ENCODE measurements at regions not wholly inside any gene's neighbourhood (a gene's known extent, or its start where the extent isn't known, plus 50 kb on each side); places are given as distances from the start of the nearest gene placed in this dataset.

DNA sequence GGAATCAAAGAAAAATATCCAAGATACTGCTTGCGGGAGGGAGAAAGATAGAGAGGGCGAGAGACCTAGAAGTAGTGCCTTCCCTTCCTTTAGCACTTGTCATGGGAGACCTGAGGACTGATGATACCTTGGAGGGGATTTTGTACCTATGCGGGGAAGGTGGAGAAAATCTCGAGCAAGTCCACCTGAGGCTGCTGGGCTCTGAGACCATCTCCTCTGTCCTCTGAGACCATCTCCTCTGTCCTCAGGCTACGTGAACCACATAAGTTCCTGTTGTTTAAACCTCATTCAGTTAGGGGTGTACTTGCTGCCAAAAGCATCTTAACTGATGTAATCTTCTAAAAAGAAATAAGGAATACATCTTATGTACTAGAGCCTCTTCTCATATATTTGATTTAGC is 164.9 kb downstream of the NR2F2 start:
- peaks cover 3 to 9% of the 10 kb centered on the region in 2 experiments; a peak in 1 of 5 replicates for H3K4me1 ChIP-seq (replicated peaks in 1 of 2; ENCODE audit: control insufficient read depth in 2 of 2, insufficient read depth in 2 of 2, low read length in 2 of 2)

DNA sequence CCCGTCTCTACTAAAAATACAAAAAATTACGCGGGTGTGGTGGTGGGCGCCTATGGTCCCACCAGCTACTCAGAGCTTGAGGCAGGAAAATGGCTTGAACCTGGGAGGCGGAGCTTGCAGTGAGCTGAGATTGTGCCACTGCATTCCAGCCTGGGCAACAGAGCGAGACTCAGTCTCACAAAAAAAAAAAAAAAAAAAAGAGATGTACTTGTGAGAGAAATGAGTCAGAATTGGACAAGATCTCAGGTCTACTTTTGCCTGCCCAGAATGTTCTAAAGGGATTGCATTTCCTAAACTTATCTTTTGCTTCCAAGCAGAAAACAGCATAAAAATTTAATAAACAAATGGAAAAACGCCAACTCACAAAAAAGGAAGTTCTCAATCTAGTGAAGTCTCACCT is 167.5 kb downstream of the NR2F2 start:
- no TSS peak for BruUV-seq (replicated peaks)
- FAIRE-seq (no peak), DNase-seq (ENCODE audit: extremely low read depth in 1 of 4, low spot score in 3 of 4) (no peak), ATAC-seq (no peak)
- peaks cover 12 to 14% of the 10 kb centered on the region in 2 experiments; a peak in 3 of 5 replicates for H3K27me3 ChIP-seq (ENCODE audit: control insufficient read depth in 2 of 2, insufficient read depth in 2 of 2, low read length in 2 of 2)
- no peaks in the 10 kb centered on the region for H4K20me1 ChIP-seq (replicated peaks; ENCODE audit: control insufficient read depth, insufficient read depth, low read length)
- no peak overlapping the region for H3K4me3 ChIP-seq
- H3K9me3 ChIP-seq (replicated peaks; ENCODE audit: control insufficient read depth, insufficient read depth, low read depth, low read length) = no peaks in the 10 kb centered on the region
- H2AFZ ChIP-seq (ENCODE audit: low read depth, low read length) = no peak overlapping the region
- no peaks in the 10 kb centered on the region for H3K36me3 ChIP-seq (ENCODE audit: control insufficient read depth, insufficient read depth, low read length)
- H3K4me2 ChIP-seq (ENCODE audit: insufficient read depth, low read length) = no peak overlapping the region
- H3K79me2 ChIP-seq (ENCODE audit: control insufficient read depth, insufficient read depth, low read length) = no peaks in the 10 kb centered on the region
- no peak overlapping the region for H3K27ac ChIP-seq (ENCODE audit: extremely low read depth, low read depth, low read length)
- ChIA-PET CTCF (ENCODE audit: low intra/inter-chr PET ratio) (no interaction called here), POLR2A (no interaction called here)
- H3K9me1 ChIP-seq (ENCODE audit: control insufficient read depth, insufficient read depth, low read length) = no peaks in the 10 kb centered on the region
- no peak overlapping the region for H3K9ac ChIP-seq (ENCODE audit: insufficient read depth in 1 of 2, low read depth in 2 of 2, low read length in 2 of 2)
- no peaks in the 10 kb centered on the region for H3K4me1 ChIP-seq (replicated peaks in 1 of 2; ENCODE audit: control insufficient read depth in 2 of 2, insufficient read depth in 2 of 2, low read length in 2 of 2)
- TF ChIP-seq BRF1 (IDR thresholded peaks at IDR 0.05; ENCODE audit: borderline replicate concordance, extremely low read depth, insufficient read length) (no peak), ESRRA (IDR thresholded peaks at IDR 0.05; ENCODE audit: borderline replicate concordance, low read depth) (no peak), ZNF589 (CRISPR knock-in tag; IDR thresholded peaks at IDR 0.05; ENCODE audit: low read depth) (no peak), JUND (IDR thresholded peaks at IDR 0.05; ENCODE audit: borderline replicate concordance, low read depth, low read length) (no peak), JUND (tag; IDR thresholded peaks at IDR 0.05; ENCODE audit: borderline replicate concordance, low read depth, low read length) (no peak), STAT5B (CRISPR knock-in tag; IDR thresholded peaks at IDR 0.05) (no peak), ZNF41 (CRISPR knock-in tag; conservative IDR thresholded peaks at IDR 0.05) (no peak), STAG1 (CRISPR knock-in tag; IDR thresholded peaks at IDR 0.05; ENCODE audit: borderline replicate concordance) (no peak), SAP30 (IDR thresholded peaks at IDR 0.05; ENCODE audit: borderline replicate concordance, insufficient read depth, low read depth, low read length, poor library complexity, severe bottlenecking) (no peak), FOXA3 (CRISPR knock-in tag; conservative IDR thresholded peaks at IDR 0.05 in 1 of 2, IDR thresholded peaks at IDR 0.05 in 1 of 2) (no peak)
- TF ChIP-seq, protein P1, sequence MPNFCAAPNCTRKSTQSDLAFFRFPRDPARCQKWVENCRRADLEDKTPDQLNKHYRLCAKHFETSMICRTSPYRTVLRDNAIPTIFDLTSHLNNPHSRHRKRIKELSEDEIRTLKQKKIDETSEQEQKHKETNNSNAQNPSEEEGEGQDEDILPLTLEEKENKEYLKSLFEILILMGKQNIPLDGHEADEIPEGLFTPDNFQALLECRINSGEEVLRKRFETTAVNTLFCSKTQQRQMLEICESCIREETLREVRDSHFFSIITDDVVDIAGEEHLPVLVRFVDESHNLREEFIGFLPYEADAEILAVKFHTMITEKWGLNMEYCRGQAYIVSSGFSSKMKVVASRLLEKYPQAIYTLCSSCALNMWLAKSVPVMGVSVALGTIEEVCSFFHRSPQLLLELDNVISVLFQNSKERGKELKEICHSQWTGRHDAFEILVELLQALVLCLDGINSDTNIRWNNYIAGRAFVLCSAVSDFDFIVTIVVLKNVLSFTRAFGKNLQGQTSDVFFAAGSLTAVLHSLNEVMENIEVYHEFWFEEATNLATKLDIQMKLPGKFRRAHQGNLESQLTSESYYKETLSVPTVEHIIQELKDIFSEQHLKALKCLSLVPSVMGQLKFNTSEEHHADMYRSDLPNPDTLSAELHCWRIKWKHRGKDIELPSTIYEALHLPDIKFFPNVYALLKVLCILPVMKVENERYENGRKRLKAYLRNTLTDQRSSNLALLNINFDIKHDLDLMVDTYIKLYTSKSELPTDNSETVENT (CRISPR knock-in tag; IDR thresholded peaks at IDR 0.05) = no peak
- in situ Hi-C loops (cut with MboI) = no loop called here
- intact Hi-C loops (cut with micrococcal nuclease) = loop anchor here (10.0 kb wide), 1 partner anchor 737 kb away; no protein-coding TSS in a partner anchor
- WGBS (ENCODE audit: insufficient coverage, low coverage, missing lambda C conversion rate) = 2% methylated on average over 6 of the region's 7 CpGs

More for the DNA sequence above, 164.9 kb downstream of the NR2F2 start:
- ChIA-PET POLR2A (no interaction called here), CTCF (ENCODE audit: low intra/inter-chr PET ratio) (no interaction called here)
- Histone ChIP-seq H3K36me3 (ENCODE audit: control insufficient read depth, insufficient read depth, low read length) (no peaks in the 10 kb centered on the region), H3K9ac (ENCODE audit: insufficient read depth in 1 of 2, low read depth in 2 of 2, low read length in 2 of 2) (no peak overlapping the region), H3K9me1 (ENCODE audit: control insufficient read depth, insufficient read depth, low read length) (no peaks in the 10 kb centered on the region), H3K27me3 (ENCODE audit: control insufficient read depth in 2 of 2, insufficient read depth in 2 of 2, low read length in 2 of 2) (peaks cover 10 to 12% of the 10 kb centered on the region in 2 experiments; a peak in 3 of 5 replicates), H3K4me3 (no peak overlapping the region), H3K4me2 (ENCODE audit: insufficient read depth, low read length) (no peak overlapping the region), H2AFZ (ENCODE audit: low read depth, low read length) (no peak overlapping the region), H3K79me2 (ENCODE audit: control insufficient read depth, insufficient read depth, low read length) (no peaks in the 10 kb centered on the region), H3K9me3 (replicated peaks; ENCODE audit: control insufficient read depth, insufficient read depth, low read depth, low read length) (no peaks in the 10 kb centered on the region), H3K27ac (ENCODE audit: extremely low read depth, low read depth, low read length) (no peak overlapping the region), H4K20me1 (replicated peaks; ENCODE audit: control insufficient read depth, insufficient read depth, low read length) (no peaks in the 10 kb centered on the region)
- intact Hi-C loops (cut with micrococcal nuclease) = loop anchor here (10.0 kb wide), 1 partner anchor 739 kb away; no protein-coding TSS in a partner anchor
- in situ Hi-C loops (cut with MboI) = no loop called here
- BruUV-seq (replicated peaks) = no TSS peak
- DNase-seq (ENCODE audit: extremely low read depth in 1 of 4, low spot score in 3 of 4) = no peak
- 9% methylated on average over 5 of the region's 5 CpGs for WGBS (ENCODE audit: insufficient coverage, low coverage, missing lambda C conversion rate)
- TF ChIP-seq NCOA4 (IDR thresholded peaks at IDR 0.05; ENCODE audit: partially characterized antibody) (no peak), ETV5 (CRISPR knock-in tag; IDR thresholded peaks at IDR 0.05; ENCODE audit: low read depth) (no peak), TAF1 (IDR thresholded peaks at IDR 0.05; ENCODE audit: control insufficient read depth, extremely low read depth, insufficient read depth, low read length, severe bottlenecking) (no peak)
- ATAC-seq = no peak
- FAIRE-seq = no peak

Measured in K562 (cell line).